GM12878 (cell line): ENCODE measurements at regions not wholly inside any gene's neighbourhood (a gene's known extent, or its start where the extent isn't known, plus 50 kb on each side); places are given as distances from the start of the nearest gene placed in this dataset.

Source experiments
- ATAC-seq: fragments of 200-7000 bp; cut with Tn5 transposase; 3 replicates; pipeline ENCODE4 v1.9.1; 2020; ENCODE audit warnings: mild to moderate bottlenecking, moderate library complexity
- BruUV-seq: library from RNA; stranded (reverse); fragments of 400-500 nt; replicated peaks from 2 replicates; lab custom pipeline; 2021; lab: Mats Ljungman, UMichigan
- CTCF ChIA-PET: fragments of 300-600 bp; sonication (Branson Sonifier 250); formaldehyde crosslinking; extraction: SDS; loops from one replicate; lab custom pipeline; 2021; ENCODE audit warnings: inconsistent platforms; lab: Yijun Ruan, JAX
- POLR2A ChIA-PET: fragments of 350-600 bp; formaldehyde crosslinking; extraction: SDS; loops from one replicate; lab custom pipeline; 2021; ENCODE audit warnings: inconsistent platforms; lab: Charles Lee
- RAD21 ChIA-PET: fragments of 300-600 bp; sonication (Branson Sonifier 250); formaldehyde crosslinking; loops from one replicate; lab custom pipeline; 2023; ENCODE audit warnings: antibody characterized with exemption; ENCODE audit not compliant: unreplicated experiment; lab: Charles Lee
- SMC1A ChIA-PET: fragments of 300-600 bp; sonication (Branson Sonifier 250); formaldehyde crosslinking; loops from one replicate; lab custom pipeline; 2023; ENCODE audit not compliant: unreplicated experiment, uncharacterized antibody; lab: Charles Lee
- DNase-seq: peaks from one replicate; pipeline ENCODE4 v3.0.0-alpha.2; 2011; ENCODE audit warnings: low read depth, low spot score
- FAIRE-seq: peaks from 3 replicates; lab custom pipeline; 2011; peaks lifted over from hg19 to GRCh38; lab: Jason Lieb, UNC
- H2AFZ ChIP-seq: 2 replicates; pipeline ENCODE4 v1.6.0; 2011; ENCODE audit warnings: low read depth, low read length, control low read depth; ENCODE audit not compliant: control insufficient read depth
- H3K27ac ChIP-seq: 2 replicates; pipeline ENCODE4 v1.5.1; 2011; ENCODE audit warnings: control low read depth; ENCODE audit not compliant: control insufficient read depth, insufficient read depth
- H3K27me3 ChIP-seq, 2 experiments: replicated peaks in 1 of 2; 2 replicates each; pipeline versions ENCODE4 v1.6.0 to v1.6.1; 2011; ENCODE audit warnings: low read length in 1 of 2; ENCODE audit not compliant: control insufficient read depth in 2 of 2, insufficient read depth in 2 of 2
- H3K36me3 ChIP-seq, 2 experiments: 2 replicates each; pipeline ENCODE4 v1.5.1; 2011; ENCODE audit warnings: low read length in 1 of 2; ENCODE audit not compliant: control insufficient read depth in 2 of 2, insufficient read depth in 2 of 2
- H3K4me1 ChIP-seq: 2 replicates; pipeline ENCODE4 v1.6.1; 2011; ENCODE audit warnings: mild to moderate bottlenecking, low read length, moderate library complexity, mixed read lengths; ENCODE audit not compliant: control insufficient read depth, insufficient read depth
- H3K4me2 ChIP-seq: 2 replicates; pipeline ENCODE4 v1.6.0; 2011; ENCODE audit warnings: control low read depth; ENCODE audit not compliant: control insufficient read depth, insufficient read depth
- H3K4me3 ChIP-seq: fragments of 200-600 bp; sonication (generic); 2 replicates; pipeline ENCODE4 v1.5.1; 2016
- H3K79me2 ChIP-seq: 2 replicates; pipeline ENCODE4 v1.6.0; 2011; ENCODE audit warnings: low read length; ENCODE audit not compliant: control insufficient read depth, insufficient read depth
- H3K9ac ChIP-seq: 2 replicates; pipeline ENCODE4 v1.8.0; 2011; ENCODE audit warnings: low read length, control low read depth, mixed read lengths; ENCODE audit not compliant: control insufficient read depth, insufficient read depth
- H3K9me3 ChIP-seq: replicated peaks from 3 replicates; pipeline ENCODE4 v1.5.1; 2011; ENCODE audit warnings: mild to moderate bottlenecking, low read length; ENCODE audit not compliant: control insufficient read depth, insufficient read depth
- H4K20me1 ChIP-seq: 2 replicates; pipeline ENCODE4 v1.6.0; 2011; ENCODE audit not compliant: control insufficient read depth, insufficient read depth
- CBFB ChIP-seq: IDR thresholded peaks from 2 replicates; pipeline ENCODE4 v1.6.1; 2016; ENCODE audit warnings: antibody characterized with exemption, low read depth
- CEBPZ ChIP-seq: fragments of 150-350 bp; IDR thresholded peaks from 2 replicates; pipeline ENCODE4 v1.6.1; 2016; ENCODE audit warnings: low read depth, low read length
- E2F4 ChIP-seq: IDR thresholded peaks from 2 replicates; pipeline ENCODE4 v1.6.1; 2012; ENCODE audit warnings: low read depth, low read length, improper control_type of control experiment
- FOS ChIP-seq: IDR thresholded peaks from 3 replicates; pipeline ENCODE4 v1.6.1; 2011; ENCODE audit warnings: borderline replicate concordance; ENCODE audit not compliant: insufficient read length; ENCODE audit errors: extremely low read depth
- HDAC2 ChIP-seq: fragments of 200-600 bp; sonication (generic); IDR thresholded peaks from 2 replicates; pipeline ENCODE4 v1.6.1; 2017
- RELA ChIP-seq: fragments of 450-650 bp; IDR thresholded peaks from 2 replicates; pipeline ENCODE4 v1.8.0; 2014; ENCODE audit warnings: borderline replicate concordance; ENCODE audit not compliant: partially characterized antibody
- RELB ChIP-seq: fragments of 450-650 bp; IDR thresholded peaks from 2 replicates; pipeline ENCODE4 v1.6.1; 2017; ENCODE audit warnings: low read depth, mild to moderate bottlenecking, moderate library complexity
- WGBS: methylation state at CpG from one replicate; pipeline ENCODE4 v1.1.6; 2016; ENCODE audit warnings: low lambda C conversion rate; ENCODE audit not compliant: insufficient replicate concordance, insufficient coverage; ENCODE audit errors: missing lambda C conversion rate; 5-methylcytosine and 5-hydroxymethylcytosine counted together
- in situ Hi-C: fragments of 300-500 bp; cut with MboI; formaldehyde crosslinking; loops from 9 replicates; pipeline ENCODE4 v1.14.3; 2018; ENCODE audit warnings: mixed read lengths
- intact Hi-C: fragments of 100-400 bp; cut with micrococcal nuclease; formaldehyde crosslinking; loops from one replicate; pipeline ENCODE4 v1.14.2; 2022; ENCODE audit not compliant: unreplicated experiment

- no peaks in the 10 kb centered on the region for H3K79me2 ChIP-seq
- SMC1A ChIA-PET = no interaction called here
- no peaks in the 10 kb centered on the region; a peak in 1 of 4 replicates for H3K27me3 ChIP-seq
- no peak for TF ChIP-seq E2F4
- no peak for TF ChIP-seq CBFB
- TF ChIP-seq HDAC2 = no peak
- no TSS peak for BruUV-seq
- 31% methylated on average over 1 of the region's 1 CpG for WGBS
- POLR2A ChIA-PET = no interaction called here
- no peaks in the 10 kb centered on the region for H3K4me1 ChIP-seq
- intact Hi-C loops = no loop called here
- in situ Hi-C loops = no loop called here
- no peak for DNase-seq
- CTCF ChIA-PET = interaction anchor here (3.7 kb wide), 1 partner anchor 14 kb away, joined by 18 read pairs; no protein-coding TSS in a partner anchor
- H3K27ac ChIP-seq = no peak overlapping the region
- H2AFZ ChIP-seq = no peak overlapping the region
- H3K9me3 ChIP-seq = no peaks in the 10 kb centered on the region
- no peak overlapping the region for H3K4me3 ChIP-seq
- H3K36me3 ChIP-seq = no peaks in the 10 kb centered on the region
- no peaks in the 10 kb centered on the region for H4K20me1 ChIP-seq
- no peak for FAIRE-seq
- ATAC-seq = no peak
- H3K4me2 ChIP-seq = no peak overlapping the region
- RAD21 ChIA-PET = no interaction called here
- H3K9ac ChIP-seq = no peak overlapping the region
Measured at GRCh38 chr2:161049559-161049958, 110.7 kb upstream of the TANK start.

- ChIA-PET RAD21 (interaction anchor here (1.0 kb wide), 1 partner anchor 12 kb away, joined by 3 read pairs; no protein-coding TSS in a partner anchor), SMC1A (interaction anchor here (0.7 to 1.3 kb wide), 2 partner anchors 13 to 980 kb away, joined by 3 read pairs; no protein-coding TSS in a partner anchor), CTCF (interaction anchor here (1.1 to 4.3 kb wide), 2 partner anchors 11 to 12 kb away, joined by 3 to 27 read pairs; no protein-coding TSS in a partner anchor), POLR2A (no interaction called here)
- Histone ChIP-seq H3K4me1 (no peaks in the 10 kb centered on the region), H3K27ac (no peak overlapping the region), H2AFZ (no peak overlapping the region), H4K20me1 (no peaks in the 10 kb centered on the region), H3K79me2 (no peaks in the 10 kb centered on the region), H3K4me2 (no peak overlapping the region), H3K9me3 (no peaks in the 10 kb centered on the region), H3K36me3 (no peaks in the 10 kb centered on the region), H3K4me3 (no peak overlapping the region), H3K9ac (no peak overlapping the region), H3K27me3 (no peaks in the 10 kb centered on the region; a peak in 2 of 4 replicates)
- ATAC-seq (no peak), FAIRE-seq (no peak), DNase-seq (no peak)
- intact Hi-C loops = no loop called here
- 0% methylated on average over 1 of the region's 1 CpG for WGBS
- in situ Hi-C loops = no loop called here
- no TSS peak for BruUV-seq
- TF ChIP-seq FOS (no peak), RELA (no peak), RELB (no peak), CEBPZ (no peak)
Measured at GRCh38 chr2:161052214-161052613, 108.0 kb upstream of the TANK start.
